Gastrocnemius medialis (tissue), 4 donors: ENCODE measurements at regions not wholly inside any gene's neighbourhood (a gene's known extent, or its start where the extent isn't known, plus 50 kb on each side); places are given as distances from the start of the nearest gene placed in this dataset.

ENCODE experiments used
- POLR2A ChIP-seq, 2 donors: fragments of 450-650 bp; IDR thresholded peaks; one replicate each; pipeline ENCODE4 v1.6.1; 2017; ENCODE audit warnings: antibody characterized with exemption in 2 of 2, mild to moderate bottlenecking in 2 of 2, moderate library complexity in 2 of 2
- TF ChIP-seq, protein P1 (sequence below), 5 experiments: fragments of 450-650 bp in 3 of 5; fragments of 200-600 bp in 2 of 5; sonication (generic) in 2 of 5; IDR thresholded peaks in 4 of 5; conservative IDR thresholded peaks in 1 of 5; 1 replicate in 4 of 5; 2 replicates in 1 of 5; pipeline ENCODE4 v1.5.1; 2016 to 2019; ENCODE audit warnings: antibody characterized with exemption in 5 of 5, mild to moderate bottlenecking in 3 of 5, moderate library complexity in 3 of 5

DNA sequence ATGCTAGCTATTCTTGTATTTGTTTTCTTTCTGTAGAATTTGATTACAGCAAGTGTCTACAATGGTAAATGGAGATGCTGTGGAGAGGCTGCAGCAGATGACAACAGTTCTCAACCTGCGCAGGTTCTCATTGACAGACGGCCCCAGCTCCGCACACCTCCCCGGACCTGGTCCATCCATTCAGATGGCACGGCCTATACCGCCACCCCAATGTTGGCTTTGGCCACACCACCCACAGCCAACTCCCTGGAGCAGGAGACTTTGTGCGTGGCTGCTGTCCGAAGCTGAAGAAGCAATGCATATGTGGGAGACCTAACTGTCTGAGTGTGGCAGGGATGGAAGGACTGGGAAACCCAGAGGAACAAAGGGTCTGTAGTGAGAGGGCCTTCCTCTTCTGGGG, 116.4 kb upstream of the TCERG1L start:
- TF ChIP-seq POLR2A (IDR thresholded peaks at IDR 0.05) = no peak
- TF ChIP-seq, protein P1, sequence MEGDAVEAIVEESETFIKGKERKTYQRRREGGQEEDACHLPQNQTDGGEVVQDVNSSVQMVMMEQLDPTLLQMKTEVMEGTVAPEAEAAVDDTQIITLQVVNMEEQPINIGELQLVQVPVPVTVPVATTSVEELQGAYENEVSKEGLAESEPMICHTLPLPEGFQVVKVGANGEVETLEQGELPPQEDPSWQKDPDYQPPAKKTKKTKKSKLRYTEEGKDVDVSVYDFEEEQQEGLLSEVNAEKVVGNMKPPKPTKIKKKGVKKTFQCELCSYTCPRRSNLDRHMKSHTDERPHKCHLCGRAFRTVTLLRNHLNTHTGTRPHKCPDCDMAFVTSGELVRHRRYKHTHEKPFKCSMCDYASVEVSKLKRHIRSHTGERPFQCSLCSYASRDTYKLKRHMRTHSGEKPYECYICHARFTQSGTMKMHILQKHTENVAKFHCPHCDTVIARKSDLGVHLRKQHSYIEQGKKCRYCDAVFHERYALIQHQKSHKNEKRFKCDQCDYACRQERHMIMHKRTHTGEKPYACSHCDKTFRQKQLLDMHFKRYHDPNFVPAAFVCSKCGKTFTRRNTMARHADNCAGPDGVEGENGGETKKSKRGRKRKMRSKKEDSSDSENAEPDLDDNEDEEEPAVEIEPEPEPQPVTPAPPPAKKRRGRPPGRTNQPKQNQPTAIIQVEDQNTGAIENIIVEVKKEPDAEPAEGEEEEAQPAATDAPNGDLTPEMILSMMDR (IDR thresholded peaks at IDR 0.05 in 4 of 5, conservative IDR thresholded peaks at IDR 0.05 in 1 of 5) = no peak
